Neural cell (in vitro differentiated cells): ENCODE measurements at regions not wholly inside any gene's neighbourhood (a gene's known extent, or its start where the extent isn't known, plus 50 kb on each side); places are given as distances from the start of the nearest gene placed in this dataset.

Experiments
- H2AFZ ChIP-seq: fragments of 200-600, 300-800 bp; sonication (generic), shearing (Covaris generic); 2 replicates; pipeline ENCODE4 v1.6.0; 2014; ENCODE audit warnings: low read depth, mild to moderate bottlenecking, antibody characterized with exemption, low read length, moderate library complexity
- H3F3A ChIP-seq: fragments of 200-600 bp; shearing (Covaris generic); 2 replicates; pipeline ENCODE4 v1.6.1; 2016; ENCODE audit warnings: mild to moderate bottlenecking, moderate library complexity, mixed read lengths, antibody characterized with exemption, low read length; ENCODE audit not compliant: insufficient read depth, poor library complexity, severe bottlenecking
- H3K27ac ChIP-seq: fragments of 200-600, 300-800 bp; sonication (generic), shearing (Covaris generic); 2 replicates; pipeline ENCODE4 v1.5.1; 2014; ENCODE audit warnings: mild to moderate bottlenecking, low read length, moderate library complexity
- H3K27me3 ChIP-seq: fragments of 300-800, 200-600 bp; sonication (generic), shearing (Covaris generic); 2 replicates; pipeline ENCODE4 v1.6.0; 2014; ENCODE audit warnings: mild to moderate bottlenecking, low read depth, low read length, moderate library complexity; ENCODE audit not compliant: insufficient read depth
- H3K36me3 ChIP-seq: fragments of 300-800, 200-600 bp; sonication (generic), shearing (Covaris generic); 2 replicates; pipeline ENCODE4 v1.5.1; 2014; ENCODE audit warnings: mild to moderate bottlenecking, antibody characterized with exemption, low read length, moderate library complexity; ENCODE audit not compliant: insufficient read depth
- H3K4me2 ChIP-seq: fragments of 300-800, 200-600 bp; sonication (generic), shearing (Covaris generic); 2 replicates; pipeline ENCODE4 v1.6.0; 2014; ENCODE audit warnings: mild to moderate bottlenecking, low read length
- H3K4me3 ChIP-seq: fragments of 300-800, 200-600 bp; sonication (generic), shearing (Covaris generic); 2 replicates; pipeline ENCODE4 v1.5.1; 2014; ENCODE audit warnings: mild to moderate bottlenecking, low read length, moderate library complexity
- H3K79me2 ChIP-seq: fragments of 200-600 bp; shearing (Covaris generic); replicated peaks from 2 replicates; pipeline ENCODE4 v1.6.0; 2014; ENCODE audit warnings: mild to moderate bottlenecking, low read length, moderate library complexity; ENCODE audit not compliant: insufficient read depth
- H3K9ac ChIP-seq: fragments of 300-800, 200-600 bp; sonication (generic), shearing (Covaris generic); 2 replicates; pipeline ENCODE4 v1.6.1; 2016; ENCODE audit warnings: mild to moderate bottlenecking, low read length, mixed read lengths
- H3K9me2 ChIP-seq: fragments of 200-600 bp; shearing (Covaris generic); 2 replicates; pipeline ENCODE4 v1.6.1; 2016; ENCODE audit warnings: mild to moderate bottlenecking, low read length, mixed read lengths; ENCODE audit not compliant: insufficient read depth
- H3K9me3 ChIP-seq: fragments of 200-600, 300-800 bp; sonication (generic), shearing (Covaris generic); 2 replicates; pipeline ENCODE4 v1.6.1; 2016; ENCODE audit warnings: mild to moderate bottlenecking, mixed run types, low read length, moderate library complexity, mixed read lengths
- H4K20me1 ChIP-seq: fragments of 200-600 bp; shearing (Covaris generic); 2 replicates; pipeline ENCODE4 v1.6.1; 2016; ENCODE audit warnings: mild to moderate bottlenecking, mixed run types; ENCODE audit not compliant: insufficient read depth
- CTCF ChIP-seq: fragments of 450-650 bp; IDR thresholded peaks from 2 replicates; pipeline ENCODE4 v1.5.1; 2014; ENCODE audit warnings: antibody characterized with exemption, mild to moderate bottlenecking, moderate library complexity; ENCODE audit not compliant: poor library complexity, severe bottlenecking
- EP300 ChIP-seq: fragments of 450-650 bp; conservative IDR thresholded peaks from 2 replicates; pipeline ENCODE4 v1.6.1; 2014; ENCODE audit warnings: antibody characterized with exemption, mild to moderate bottlenecking, moderate library complexity; ENCODE audit not compliant: poor library complexity, severe bottlenecking
- EZH2 ChIP-seq: fragments of 200-600, 300-800 bp; shearing (Covaris generic), sonication (generic); IDR thresholded peaks from 2 replicates; pipeline ENCODE4 v1.6.1; 2014; ENCODE audit warnings: antibody characterized with exemption, low read length, borderline replicate concordance, mild to moderate bottlenecking; ENCODE audit not compliant: insufficient read depth, poor library complexity, severe bottlenecking
- MXI1 ChIP-seq: fragments of 450-650 bp; conservative IDR thresholded peaks from 2 replicates; pipeline ENCODE4 v1.6.1; 2014; ENCODE audit warnings: antibody characterized with exemption, mild to moderate bottlenecking; ENCODE audit not compliant: poor library complexity, severe bottlenecking
- POLR2AphosphoS5 ChIP-seq: IDR thresholded peaks from 2 replicates; pipeline ENCODE4 v1.6.1; 2012
- RAD21 ChIP-seq: fragments of 450-650 bp; conservative IDR thresholded peaks from 2 replicates; pipeline ENCODE4 v1.6.1; 2014; ENCODE audit warnings: antibody characterized with exemption, mild to moderate bottlenecking, moderate library complexity
- REST ChIP-seq: IDR thresholded peaks from 2 replicates; pipeline ENCODE4 v1.6.1; 2012; ENCODE audit warnings: borderline replicate concordance
- SMC3 ChIP-seq: fragments of 450-650 bp; conservative IDR thresholded peaks from 2 replicates; pipeline ENCODE4 v1.6.1; 2014; ENCODE audit warnings: antibody characterized with exemption, mild to moderate bottlenecking, moderate library complexity; ENCODE audit not compliant: poor library complexity
- TAF1 ChIP-seq: IDR thresholded peaks from 2 replicates; pipeline ENCODE4 v1.6.1; 2012; ENCODE audit warnings: low read depth

GRCh38 chr1:107000902-107001301 is 55.6 kb upstream of the PRMT6 start (continued):
- TF ChIP-seq CTCF = no peak

- Histone ChIP-seq H3K79me2 (no peaks in the 10 kb centered on the region), H3K27ac (no peak overlapping the region), H3K9ac (no peak overlapping the region), H3K27me3 (no peaks in the 10 kb centered on the region), H3F3A (no peaks in the 10 kb centered on the region), H2AFZ (no peak overlapping the region), H3K9me3 (no peaks in the 10 kb centered on the region), H3K36me3 (no peaks in the 10 kb centered on the region), H4K20me1 (no peaks in the 10 kb centered on the region), H3K4me2 (no peak overlapping the region), H3K9me2 (no peaks in the 10 kb centered on the region), H3K4me3 (no peak overlapping the region)
- TF ChIP-seq SMC3 (no peak), EP300 (no peak), TAF1 (no peak), EZH2 (no peak), CTCF (no peak), REST (no peak), MXI1 (no peak), POLR2AphosphoS5 (no peak), RAD21 (no peak)
These were observed 52.5 kb upstream of the PRMT6 start for GRCh38 chr1:107003972-107004371.

DNA sequence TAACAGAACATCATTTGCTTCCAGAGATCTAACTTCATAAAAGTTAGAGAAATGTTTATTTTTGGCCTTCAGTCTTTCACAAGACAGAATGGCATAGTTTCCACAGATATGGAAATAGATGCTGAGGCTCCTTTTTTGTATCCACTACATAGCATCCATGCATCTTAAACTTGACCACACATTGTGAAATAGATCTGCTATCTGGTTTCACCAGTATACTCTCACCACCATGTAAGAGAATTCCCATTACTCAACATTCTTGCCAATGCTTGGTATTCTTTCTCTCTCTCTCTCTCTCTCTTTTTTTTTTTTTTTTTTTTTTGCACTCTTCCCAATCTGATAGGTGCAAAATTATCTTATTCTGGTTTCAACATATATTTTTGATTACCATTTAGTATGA is 52.1 kb upstream of the PRMT6 start:
- Histone ChIP-seq H3K79me2 (no peaks in the 10 kb centered on the region), H2AFZ (no peak overlapping the region), H3K27ac (no peak overlapping the region), H3K9ac (no peak overlapping the region), H3K4me3 (no peak overlapping the region), H3K9me2 (no peaks in the 10 kb centered on the region), H4K20me1 (no peaks in the 10 kb centered on the region), H3K4me2 (no peak overlapping the region), H3K27me3 (no peaks in the 10 kb centered on the region), H3K36me3 (no peaks in the 10 kb centered on the region), H3K9me3 (no peaks in the 10 kb centered on the region), H3F3A (no peaks in the 10 kb centered on the region)
- TF ChIP-seq REST = no peak
- TF ChIP-seq EZH2 = no peak
- no peak for TF ChIP-seq POLR2AphosphoS5
- no peak for TF ChIP-seq SMC3
- TF ChIP-seq RAD21 = no peak
- no peak for TF ChIP-seq EP300
- TF ChIP-seq CTCF = no peak
- TF ChIP-seq MXI1 = no peak
- TF ChIP-seq TAF1 = no peak
